ENCODE measurements at regions not wholly inside any gene's neighbourhood (a gene's known extent, or its start where the extent isn't known, plus 50 kb on each side); places are given as distances from the start of the nearest gene placed in this dataset.

- no peak for TF ChIP-seq POLR2A (IDR thresholded peaks at IDR 0.05)
- no peak for TF ChIP-seq CTCF (IDR thresholded peaks at IDR 0.05)
These were observed 212.6 kb upstream of the RASGEF1B start for GRCh38 chr4:81684352-81684751.
